ENCODE measurements at regions not wholly inside any gene's neighbourhood (a gene's known extent, or its start where the extent isn't known, plus 50 kb on each side); places are given as distances from the start of the nearest gene placed in this dataset.

DNA sequence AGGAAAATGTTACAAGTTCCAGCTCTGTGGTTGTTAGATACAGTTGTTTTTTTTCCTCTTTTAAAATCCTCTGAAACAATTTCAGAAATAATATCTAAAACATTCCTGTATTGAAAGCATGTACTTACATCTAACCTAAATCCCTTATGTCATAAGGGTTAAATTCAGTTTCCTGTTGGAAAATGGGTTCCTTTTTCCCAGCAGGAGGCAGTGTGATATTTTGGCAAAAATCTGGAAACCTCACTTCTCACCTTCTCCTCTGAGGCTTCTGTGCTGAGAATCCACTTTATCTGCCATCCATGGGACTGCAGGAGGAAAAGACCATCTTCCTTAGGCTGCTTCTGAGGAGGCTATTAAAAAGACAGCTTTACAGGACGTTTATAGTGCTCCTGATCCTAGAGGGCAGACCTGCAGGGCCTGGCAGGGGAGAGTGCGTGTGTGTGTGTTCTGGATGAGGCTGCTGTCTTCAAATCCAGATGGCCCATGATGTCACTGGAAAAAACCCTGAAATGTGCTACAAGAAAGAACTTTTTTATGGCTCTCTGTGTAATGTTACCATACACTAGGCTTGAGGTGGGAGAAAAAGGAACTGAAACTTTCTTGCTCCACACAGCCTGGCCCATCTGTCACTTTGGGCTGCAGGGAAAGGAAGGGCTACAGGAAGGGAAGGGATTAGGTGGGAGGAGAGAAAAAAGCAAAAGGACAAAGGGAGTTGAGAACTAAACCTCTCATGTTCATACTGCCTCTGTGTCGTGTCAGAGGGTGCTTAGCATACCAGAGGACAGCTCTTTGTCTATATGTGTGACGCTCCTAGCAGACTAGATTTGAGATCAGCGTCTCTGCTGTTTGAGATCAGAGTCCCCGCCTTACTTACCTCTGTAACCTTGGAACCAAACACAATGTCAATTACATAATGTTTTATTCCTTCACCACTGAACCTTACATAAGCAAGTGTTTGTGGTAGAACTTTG is 379.2 kb upstream of the SPAG17 start:
- TF ChIP-seq, protein P1, sequence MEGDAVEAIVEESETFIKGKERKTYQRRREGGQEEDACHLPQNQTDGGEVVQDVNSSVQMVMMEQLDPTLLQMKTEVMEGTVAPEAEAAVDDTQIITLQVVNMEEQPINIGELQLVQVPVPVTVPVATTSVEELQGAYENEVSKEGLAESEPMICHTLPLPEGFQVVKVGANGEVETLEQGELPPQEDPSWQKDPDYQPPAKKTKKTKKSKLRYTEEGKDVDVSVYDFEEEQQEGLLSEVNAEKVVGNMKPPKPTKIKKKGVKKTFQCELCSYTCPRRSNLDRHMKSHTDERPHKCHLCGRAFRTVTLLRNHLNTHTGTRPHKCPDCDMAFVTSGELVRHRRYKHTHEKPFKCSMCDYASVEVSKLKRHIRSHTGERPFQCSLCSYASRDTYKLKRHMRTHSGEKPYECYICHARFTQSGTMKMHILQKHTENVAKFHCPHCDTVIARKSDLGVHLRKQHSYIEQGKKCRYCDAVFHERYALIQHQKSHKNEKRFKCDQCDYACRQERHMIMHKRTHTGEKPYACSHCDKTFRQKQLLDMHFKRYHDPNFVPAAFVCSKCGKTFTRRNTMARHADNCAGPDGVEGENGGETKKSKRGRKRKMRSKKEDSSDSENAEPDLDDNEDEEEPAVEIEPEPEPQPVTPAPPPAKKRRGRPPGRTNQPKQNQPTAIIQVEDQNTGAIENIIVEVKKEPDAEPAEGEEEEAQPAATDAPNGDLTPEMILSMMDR (conservative IDR thresholded peaks at IDR 0.05 in 1 of 2, IDR thresholded peaks at IDR 0.05 in 1 of 2; ENCODE audit: extremely low read depth in 1 of 2, insufficient read depth in 1 of 2, low read depth in 1 of 2, low read length in 2 of 2): peak in 1 of 2 donors; percentile 29
- TF ChIP-seq EZH2 (IDR thresholded peaks at IDR 0.05; ENCODE audit: borderline replicate concordance, low read length): no peak

All from mammary epithelial cell (primary cell).